Ecto neural progenitor cell (in vitro differentiated cells): ENCODE measurements at regions not wholly inside any gene's neighbourhood (a gene's known extent, or its start where the extent isn't known, plus 50 kb on each side); places are given as distances from the start of the nearest gene placed in this dataset.
"Not testable (repeated sequence)": the region's sequence is repeated elsewhere in the genome, so short reads cannot be mapped to it uniquely, and the experiment has no call there.

Experiments
- DNase-seq: peaks from one replicate; pipeline ENCODE4 v3.0.0-alpha.2; 2018; ENCODE audit warnings: low spot score

GRCh38 chrX:39765327-39765726 is 332.4 kb downstream of the BCOR start:
- DNase-seq: no peak

- DNase-seq: no peak
Measured at GRCh38 chrX:39766085-39766726, 331.6 kb downstream of the BCOR start.

- DNase-seq: no peak
Measured at GRCh38 chrX:39766855-39767254, 330.9 kb downstream of the BCOR start.

- DNase-seq: no peak
Measured at GRCh38 chrX:39767446-39767845, 330.3 kb downstream of the BCOR start.

- no peak for DNase-seq
Measured at GRCh38 chrX:39769748-39770147, 328.0 kb downstream of the BCOR start.

GRCh38 chrX:39771089-39771488 is 326.7 kb downstream of the BCOR start:
- no peak for DNase-seq

- DNase-seq: no peak
Measured at GRCh38 chrX:39772057-39772832, 325.5 kb downstream of the BCOR start.

- DNase-seq: no peak
Measured at GRCh38 chrX:39773150-39773549, 324.6 kb downstream of the BCOR start.

- DNase-seq: no peak
Measured at GRCh38 chrX:39773923-39774773, 323.6 kb downstream of the BCOR start.

GRCh38 chrX:39774774-39775328 is 322.9 kb downstream of the BCOR start:
- DNase-seq: no peak

GRCh38 chrX:39777623-39778025 is 320.1 kb downstream of the BCOR start:
- no peak for DNase-seq

- DNase-seq: no peak
Measured at GRCh38 chrX:39779952-39780783, 317.6 kb downstream of the BCOR start.

GRCh38 chrX:39782276-39782675 is 315.5 kb downstream of the BCOR start:
- DNase-seq: no peak

GRCh38 chrX:39787999-39788398 is 309.8 kb downstream of the BCOR start:
- no peak for DNase-seq

GRCh38 chrX:39788521-39788920 is 309.2 kb downstream of the BCOR start:
- no peak for DNase-seq

GRCh38 chrX:39791691-39792090 is 306.1 kb downstream of the BCOR start:
- no peak for DNase-seq

GRCh38 chrX:39795605-39796004 is 302.2 kb downstream of the BCOR start:
- DNase-seq: no peak

- no peak for DNase-seq
Measured at GRCh38 chrX:39796856-39797255, 300.9 kb downstream of the BCOR start.

GRCh38 chrX:39798488-39798887 is 299.3 kb downstream of the BCOR start:
- DNase-seq: not testable (repeated sequence)

- DNase-seq: no peak
Measured at GRCh38 chrX:39802354-39802753, 295.4 kb downstream of the BCOR start.

- no peak for DNase-seq
Measured at GRCh38 chrX:39802908-39803307, 294.9 kb downstream of the BCOR start.

- DNase-seq: no peak
Measured at GRCh38 chrX:39805022-39805421, 292.7 kb downstream of the BCOR start.
